ENCODE measurements at regions not wholly inside any gene's neighbourhood (a gene's known extent, or its start where the extent isn't known, plus 50 kb on each side); places are given as distances from the start of the nearest gene placed in this dataset.

GRCh38 chr4:119797238-119797894 is 168.8 kb upstream of the PDE5A start:
- no peaks in the 10 kb centered on the region for H3K36me3 ChIP-seq
- DNase-seq (ENCODE audit: extremely low spot score in 2 of 2): no peak
- intact Hi-C loops (cut with DNase I): no loop called here
- H3K27me3 ChIP-seq: no peaks in the 10 kb centered on the region
- no peak overlapping the region for H3K27ac ChIP-seq
- TF ChIP-seq CTCF (IDR thresholded peaks at IDR 0.05) (no peak), POLR2AphosphoS5 (IDR thresholded peaks at IDR 0.05; ENCODE audit: insufficient read depth in 1 of 2, low read depth in 1 of 2) (no peak), POLR2A (IDR thresholded peaks at IDR 0.05) (no peak)
- no peaks in the 10 kb centered on the region for H3K4me1 ChIP-seq
- no peak overlapping the region for H3K4me3 ChIP-seq
- H3K9me3 ChIP-seq: no peaks in the 10 kb centered on the region

- Histone ChIP-seq H3K27ac (no peak overlapping the region), H3K4me1 (no peaks in the 10 kb centered on the region), H3K9me3 (no peaks in the 10 kb centered on the region), H3K27me3 (no peaks in the 10 kb centered on the region), H3K4me3 (no peak overlapping the region), H3K36me3 (no peaks in the 10 kb centered on the region)
- TF ChIP-seq POLR2A (IDR thresholded peaks at IDR 0.05): no peak
- TF ChIP-seq CTCF (IDR thresholded peaks at IDR 0.05): no peak
- TF ChIP-seq POLR2AphosphoS5 (IDR thresholded peaks at IDR 0.05; ENCODE audit: insufficient read depth in 1 of 2, low read depth in 1 of 2): no peak
- DNase-seq (ENCODE audit: extremely low spot score in 2 of 2): no peak
- intact Hi-C loops (cut with DNase I): no loop called here
These were observed 167.5 kb upstream of the PDE5A start for GRCh38 chr4:119795986-119796578.

- no peak overlapping the region for H3K27ac ChIP-seq
- intact Hi-C loops (cut with DNase I): no loop called here
- no peaks in the 10 kb centered on the region for H3K4me1 ChIP-seq
These were observed 166.1 kb upstream of the PDE5A start for GRCh38 chr4:119794681-119795080.

GRCh38 chr4:119794113-119794512 is 165.5 kb upstream of the PDE5A start:
- H3K27me3 ChIP-seq: no peaks in the 10 kb centered on the region
- no peaks in the 10 kb centered on the region for H3K9me3 ChIP-seq
- H3K36me3 ChIP-seq: no peaks in the 10 kb centered on the region
- no peak overlapping the region for H3K4me3 ChIP-seq
- no peak for DNase-seq (ENCODE audit: extremely low spot score in 2 of 2)
- intact Hi-C loops (cut with DNase I): no loop called here
- no peak overlapping the region for H3K27ac ChIP-seq
- no peaks in the 10 kb centered on the region for H3K4me1 ChIP-seq
- TF ChIP-seq CTCF (IDR thresholded peaks at IDR 0.05) (no peak), POLR2AphosphoS5 (IDR thresholded peaks at IDR 0.05; ENCODE audit: insufficient read depth in 1 of 2, low read depth in 1 of 2) (no peak), POLR2A (IDR thresholded peaks at IDR 0.05) (no peak)

More at GRCh38 chr4:119794681-119795080, 166.1 kb upstream of the PDE5A start:
- no peak for DNase-seq (ENCODE audit: extremely low spot score in 2 of 2)
- TF ChIP-seq CTCF (IDR thresholded peaks at IDR 0.05) (no peak), POLR2AphosphoS5 (IDR thresholded peaks at IDR 0.05; ENCODE audit: insufficient read depth in 1 of 2, low read depth in 1 of 2) (no peak), POLR2A (IDR thresholded peaks at IDR 0.05) (no peak)
- H3K36me3 ChIP-seq: no peaks in the 10 kb centered on the region
- H3K4me3 ChIP-seq: no peak overlapping the region
- no peaks in the 10 kb centered on the region for H3K27me3 ChIP-seq
- H3K9me3 ChIP-seq: no peaks in the 10 kb centered on the region

All from vagina (tissue), 2 donors.